GM11168 (cell line): ENCODE measurements at regions not wholly inside any gene's neighbourhood (a gene's known extent, or its start where the extent isn't known, plus 50 kb on each side); places are given as distances from the start of the nearest gene placed in this dataset.

Source experiments
- in situ Hi-C: fragments of 300-500 bp; cut with MboI; formaldehyde crosslinking; loops from one replicate; pipeline ENCODE4 v1.12.0; 2022; ENCODE audit warnings: low sequenced_read_pairs; ENCODE audit not compliant: unreplicated experiment

DNA sequence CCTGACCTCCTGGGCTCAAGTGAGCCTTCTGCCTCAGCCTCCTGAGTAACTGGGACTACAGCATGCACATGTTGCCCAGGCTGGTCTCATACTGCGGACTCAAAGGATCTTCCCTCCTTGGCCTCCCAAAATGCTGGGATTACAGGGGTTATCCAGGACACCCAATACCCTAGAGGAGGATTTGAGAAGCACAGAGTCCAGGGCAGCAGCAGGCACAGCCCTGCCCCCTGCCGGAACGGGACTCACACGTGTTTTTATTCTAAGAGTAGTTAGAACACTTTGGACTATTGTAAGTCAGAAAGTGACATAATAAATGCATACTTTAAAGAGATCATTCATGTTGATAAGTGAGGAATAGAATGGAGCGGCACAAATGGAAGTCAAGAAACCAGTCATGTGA lies 80.2 kb downstream of the C6orf118 start:
- in situ Hi-C loops: no loop called here

DNA sequence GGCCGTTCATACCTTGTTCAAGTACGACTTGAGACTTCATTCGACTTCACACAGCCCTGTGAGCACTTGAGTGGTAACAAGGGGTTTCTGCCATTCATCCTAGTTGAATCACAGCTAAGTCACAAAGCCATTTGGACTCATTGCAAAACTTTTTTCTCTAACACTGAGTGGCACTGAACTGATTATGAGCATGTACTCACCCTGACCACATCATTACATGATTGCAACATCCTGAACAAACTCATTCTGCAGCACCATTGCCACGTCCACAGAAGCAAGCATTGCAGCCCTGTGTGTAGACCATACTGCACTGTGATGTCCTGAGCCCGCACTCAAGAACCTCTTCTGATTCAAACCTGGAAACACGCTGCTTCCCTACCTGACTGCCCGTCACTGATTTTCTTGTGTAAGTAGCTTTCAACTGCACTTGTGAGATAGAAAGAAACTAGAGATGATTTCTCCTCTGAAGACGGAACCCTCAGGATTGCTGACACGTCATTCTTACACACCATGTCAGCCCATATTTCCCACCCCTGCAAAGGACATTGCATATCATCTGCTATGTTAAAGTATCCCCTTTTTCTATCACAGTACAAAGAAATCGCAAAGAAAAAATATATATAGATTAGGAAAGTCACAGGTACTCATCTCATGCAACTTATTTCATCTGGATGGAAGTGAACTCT lies 81.6 kb downstream of the C6orf118 start:
- in situ Hi-C loops: no loop called here

DNA sequence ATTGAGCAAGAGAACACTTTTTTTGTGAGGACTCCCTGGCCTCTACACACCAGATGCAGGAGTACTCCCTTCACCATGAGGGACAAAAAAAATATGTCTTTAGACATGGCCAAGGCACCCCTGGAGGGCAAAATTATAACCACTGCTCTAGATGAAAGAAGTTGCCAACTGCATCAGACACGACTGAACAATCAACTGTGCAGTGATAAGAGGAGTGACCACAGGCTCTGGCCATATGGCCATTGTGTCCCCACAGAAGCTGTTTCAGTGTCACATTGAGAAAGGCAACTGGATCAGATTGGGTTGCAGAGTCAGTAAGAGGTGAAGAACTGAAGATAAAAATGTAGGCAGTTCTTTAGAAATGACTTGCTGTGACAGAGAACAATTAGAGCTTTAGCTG lies 85.7 kb downstream of the C6orf118 start:
- in situ Hi-C loops: no loop called here

DNA sequence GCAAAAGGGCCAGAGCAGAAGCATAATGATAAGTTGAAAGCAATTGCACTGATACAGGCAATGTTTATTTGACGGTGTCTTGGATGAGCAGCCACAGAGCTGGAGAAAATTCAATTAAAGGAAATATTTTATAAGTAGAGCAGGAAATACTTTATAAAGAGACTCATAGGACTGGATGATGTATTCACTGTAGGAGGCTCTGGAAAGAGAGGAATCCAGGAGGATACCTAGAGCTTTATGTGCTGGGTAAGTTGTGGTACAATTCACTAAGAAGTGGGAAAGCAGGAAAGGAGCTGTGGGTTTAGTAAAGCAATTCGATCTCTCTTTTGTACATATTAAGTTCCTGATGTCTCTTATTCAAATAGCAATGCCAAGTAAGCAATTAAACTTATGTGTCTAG lies 86.3 kb downstream of the C6orf118 start:
- in situ Hi-C loops: no loop called here

DNA sequence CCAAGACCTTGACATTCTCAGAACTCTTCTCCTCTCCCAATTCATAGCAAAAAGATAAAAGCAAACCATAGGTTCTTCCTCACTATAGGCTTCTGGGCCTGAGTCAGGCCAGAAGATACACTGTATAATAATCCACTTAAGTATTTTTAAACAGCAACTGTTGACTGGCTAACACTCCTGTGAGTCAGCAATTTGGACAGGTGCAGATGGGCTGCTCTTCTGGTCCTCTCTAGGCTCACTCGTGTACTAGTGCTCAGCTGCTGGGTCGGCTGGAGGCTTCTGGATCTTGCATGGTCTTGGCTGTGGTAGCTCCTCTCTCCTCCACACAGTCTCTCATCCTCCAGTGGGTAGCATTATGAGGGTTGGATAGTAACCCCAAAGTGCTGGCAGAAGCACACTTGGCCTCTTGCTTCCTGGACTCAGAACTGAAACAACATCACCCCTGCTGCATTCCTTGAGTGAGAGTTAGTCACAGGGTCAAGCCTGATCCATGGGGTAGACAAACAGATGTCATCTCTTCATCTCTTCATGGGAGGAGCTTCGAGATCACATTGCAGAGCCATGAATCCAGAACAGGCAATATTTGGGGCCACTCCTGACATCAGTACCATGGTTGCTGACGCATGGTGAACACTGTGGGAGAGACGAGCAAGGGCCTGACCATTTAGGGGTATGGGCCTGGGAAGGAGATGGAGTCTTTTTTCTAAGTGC lies 86.9 kb downstream of the C6orf118 start:
- in situ Hi-C loops: no loop called here

DNA sequence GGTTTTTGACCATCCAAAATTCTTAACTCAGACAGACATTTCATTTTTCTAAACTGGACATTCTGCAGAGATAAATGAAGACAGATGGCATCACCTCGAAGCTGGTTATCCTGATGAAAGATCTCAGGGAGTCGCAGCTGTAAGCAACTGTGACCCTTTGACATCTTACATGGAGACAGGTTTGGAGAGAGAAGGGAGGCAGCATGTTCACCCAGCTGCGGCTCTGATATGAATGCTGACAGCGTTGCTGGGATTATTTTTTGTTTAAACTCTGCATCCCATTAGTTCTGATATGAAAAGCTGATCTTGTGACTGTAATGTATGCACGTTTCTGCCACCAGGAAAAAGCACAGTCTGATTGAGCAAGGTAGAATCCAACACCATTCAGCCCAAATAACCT lies 89.4 kb downstream of the C6orf118 start:
- in situ Hi-C loops: no loop called here

DNA sequence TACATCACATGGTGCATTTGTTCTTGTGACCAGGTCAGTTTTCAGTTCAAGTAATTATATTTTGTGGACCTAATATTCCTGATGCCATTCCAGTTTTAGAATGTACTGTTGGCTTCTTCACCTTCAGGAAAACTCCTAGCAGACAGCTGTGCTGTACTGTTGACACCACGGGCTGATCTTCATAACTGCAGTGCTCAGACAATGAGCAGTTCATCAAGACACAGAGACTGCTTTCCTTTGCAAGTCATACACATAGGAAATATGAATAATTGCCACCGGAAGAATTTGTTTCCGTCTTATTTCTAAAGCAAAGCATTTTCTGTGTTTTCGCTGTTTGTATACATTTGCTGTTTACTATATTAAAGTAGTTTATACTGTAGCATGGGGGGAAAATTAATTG lies 89.8 kb downstream of the C6orf118 start:
- in situ Hi-C loops: no loop called here

DNA sequence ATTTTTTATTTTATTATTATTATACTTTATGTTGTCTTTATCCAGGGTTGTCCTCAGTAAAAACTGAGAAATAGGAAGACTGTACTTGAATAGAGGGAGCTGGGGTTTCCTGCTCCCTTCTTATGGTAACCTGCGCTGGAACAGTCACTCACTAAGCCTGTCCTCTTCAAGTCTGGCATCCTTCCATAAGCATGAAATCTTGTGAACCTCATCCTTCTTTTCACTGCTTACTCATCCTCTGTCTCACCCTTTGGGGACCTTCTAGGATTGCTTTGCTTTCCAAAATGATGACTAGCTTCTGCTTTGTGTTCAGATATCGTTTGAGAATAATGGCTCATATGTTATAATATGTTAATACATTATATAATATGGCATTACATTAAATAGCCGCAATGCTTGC lies 90.6 kb downstream of the C6orf118 start:
- in situ Hi-C loops: no loop called here

DNA sequence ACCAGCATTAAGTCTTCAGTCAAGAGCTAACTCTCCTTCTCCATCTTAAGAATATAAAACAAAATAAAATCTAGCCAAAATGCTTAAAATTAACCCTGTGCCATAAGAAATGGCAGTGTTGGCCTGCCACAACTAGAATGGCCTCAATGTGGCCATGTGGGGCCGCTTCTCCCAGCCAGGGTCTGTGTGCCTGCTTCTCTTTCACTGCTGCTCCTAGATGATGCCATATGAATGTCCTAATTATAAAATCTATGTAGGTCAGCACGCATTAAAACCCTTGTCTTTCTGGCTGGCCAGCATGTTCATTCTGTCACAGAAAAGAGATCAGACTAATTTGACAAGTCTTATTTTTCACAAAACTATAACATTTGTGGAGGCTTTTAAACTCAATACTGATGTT lies 102.6 kb downstream of the C6orf118 start:
- in situ Hi-C loops: no loop called here

DNA sequence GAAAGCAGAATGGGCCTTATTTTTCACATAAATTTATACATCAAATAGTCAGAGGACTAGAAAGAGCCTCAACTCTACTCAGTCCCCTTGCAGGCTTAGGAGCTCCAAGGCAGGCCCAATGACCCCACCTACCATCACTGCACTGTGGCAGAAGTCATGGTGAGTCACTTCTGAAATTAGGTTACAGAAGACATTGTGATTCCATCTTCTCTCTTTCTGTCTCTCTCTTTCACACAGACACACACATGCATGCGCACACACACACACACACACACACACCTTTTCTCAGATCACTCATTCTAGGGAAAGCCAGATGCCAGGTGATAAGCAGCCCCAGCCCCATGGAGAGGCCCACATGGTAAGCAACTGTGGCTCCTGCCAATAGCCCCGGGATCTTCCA lies 103.8 kb downstream of the C6orf118 start:
- in situ Hi-C loops: no loop called here

GRCh38 chr6:165204807-165205545 lies 104.4 kb downstream of the C6orf118 start:
- in situ Hi-C loops: no loop called here

DNA sequence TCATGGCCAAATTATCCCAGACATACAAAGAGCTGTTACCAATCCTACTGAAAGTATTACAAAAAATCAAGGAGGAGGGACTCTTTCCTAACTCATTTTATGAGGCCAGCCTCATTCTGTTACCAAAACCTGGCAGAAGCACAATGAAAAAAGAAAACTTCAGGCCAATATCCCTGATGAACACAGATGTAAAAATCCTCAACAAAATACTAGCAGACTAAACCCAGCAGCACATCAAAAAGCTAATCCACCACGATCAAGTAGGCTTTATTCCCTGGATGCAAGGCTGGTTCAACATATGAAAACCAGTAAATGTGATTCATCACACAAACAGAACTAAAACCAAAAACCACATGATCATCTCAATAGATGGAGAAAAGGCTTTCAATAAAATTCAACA lies 109.2 kb downstream of the C6orf118 start:
- in situ Hi-C loops: no loop called here

DNA sequence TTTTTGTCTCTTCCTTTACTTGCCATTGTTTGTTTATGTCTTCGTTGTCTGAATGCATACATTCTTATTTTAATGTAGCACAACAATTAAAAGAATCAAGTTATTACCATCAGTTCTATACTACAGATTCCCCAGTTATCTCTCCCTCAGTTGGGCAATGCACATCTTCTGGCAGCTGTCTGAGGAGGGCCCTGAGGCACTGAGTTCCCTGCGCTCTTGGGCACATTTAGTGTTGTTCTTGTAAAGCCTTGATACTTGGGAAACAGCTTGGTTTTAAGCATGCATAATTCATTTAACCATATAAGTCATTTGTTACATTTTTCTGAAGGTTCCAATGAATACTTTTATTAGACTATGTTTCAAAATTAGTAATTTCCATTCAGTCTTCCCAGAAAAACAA lies 117.9 kb downstream of the C6orf118 start:
- in situ Hi-C loops: no loop called here

GRCh38 chr6:165186441-165187205 lies 122.8 kb downstream of the C6orf118 start:
- in situ Hi-C loops: no loop called here

DNA sequence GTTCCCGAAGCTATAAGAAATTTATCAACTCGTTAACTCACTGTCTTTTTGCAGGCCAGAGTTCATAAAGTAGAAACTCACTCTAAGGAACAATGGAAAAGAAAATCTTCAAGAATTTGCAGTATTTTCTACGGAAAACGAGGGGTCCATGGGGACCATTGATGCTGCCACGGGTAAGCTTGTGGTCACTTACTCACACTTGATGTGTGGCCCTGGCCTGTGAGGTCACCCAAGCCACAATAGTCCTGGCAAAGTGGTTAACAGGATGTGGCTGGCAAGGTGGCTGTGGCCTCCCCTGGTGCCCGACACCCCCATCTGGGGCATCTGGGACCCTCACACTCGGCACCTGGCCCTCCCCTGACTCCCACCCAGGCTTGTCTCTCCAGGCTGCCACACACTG lies 123.4 kb downstream of the C6orf118 start:
- in situ Hi-C loops: no loop called here

DNA sequence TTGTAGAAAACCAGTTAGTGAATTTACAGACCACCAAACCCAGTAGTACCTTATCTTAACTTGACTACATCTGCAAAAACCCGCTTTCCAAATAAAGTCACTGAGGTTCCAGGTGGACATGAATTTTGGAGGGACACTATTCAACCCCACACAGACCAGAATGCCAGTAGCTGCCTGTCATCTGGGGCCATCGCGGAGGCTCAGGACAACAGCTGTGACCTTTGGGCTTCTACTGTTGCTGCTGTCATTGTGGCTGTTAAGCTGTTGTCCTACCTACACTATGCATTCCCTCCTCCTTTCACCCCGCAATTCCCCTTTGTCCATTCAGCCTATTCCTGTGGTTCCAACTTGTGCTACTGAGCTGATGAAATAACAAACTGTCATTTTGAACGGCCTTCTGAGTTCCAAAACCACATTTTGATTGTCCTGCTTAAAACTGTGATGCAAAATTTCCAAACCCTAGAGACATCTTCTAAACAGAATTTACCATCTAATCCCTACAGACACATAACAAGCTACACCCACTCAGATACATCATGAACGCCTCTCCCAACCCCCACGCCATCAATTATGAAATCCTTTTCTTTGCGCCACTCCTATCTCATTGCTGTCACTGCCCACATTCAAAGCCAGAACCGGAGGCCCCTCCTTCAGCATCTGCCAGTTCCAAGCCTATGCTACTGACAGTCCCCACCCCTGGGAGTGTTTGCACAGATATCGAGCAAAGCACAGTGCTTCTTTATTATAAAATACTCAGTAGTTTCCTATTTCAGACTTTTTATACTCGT lies 125.0 kb downstream of the C6orf118 start:
- in situ Hi-C loops: no loop called here

DNA sequence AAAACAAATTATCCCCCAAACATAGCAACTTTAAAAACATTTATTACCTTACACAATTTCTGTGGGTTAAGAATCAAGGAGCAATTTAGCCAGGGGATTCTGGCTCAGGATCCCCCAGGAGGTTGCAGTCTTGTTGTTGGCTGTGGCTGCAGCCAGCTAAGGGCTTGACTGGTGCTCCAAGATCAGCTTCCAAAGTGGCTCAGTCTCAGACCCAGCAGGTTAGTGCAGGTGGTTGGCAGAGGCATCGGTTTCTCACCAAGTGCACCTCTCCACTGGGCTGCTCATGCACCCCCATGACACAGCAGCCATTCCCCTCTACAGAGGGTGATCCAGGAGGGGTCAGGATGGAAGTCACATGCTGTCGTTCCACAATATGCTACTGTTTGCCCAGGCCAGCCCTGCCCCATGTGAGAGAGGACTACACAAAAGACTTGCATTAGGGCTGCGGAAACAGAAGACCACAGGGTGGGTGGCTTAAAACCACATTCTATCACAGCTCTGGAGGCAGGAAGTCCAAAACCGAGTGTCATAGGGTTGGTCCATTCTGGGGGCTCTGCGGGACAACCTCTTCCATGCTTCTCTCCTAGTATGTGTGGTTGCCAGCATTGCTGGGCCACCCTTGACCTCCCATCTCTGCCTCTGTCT lies 125.8 kb downstream of the C6orf118 start:
- in situ Hi-C loops: no loop called here

- in situ Hi-C loops: no loop called here
Measured at GRCh38 chr6:165183071-165183470, 126.3 kb downstream of the C6orf118 start.

DNA sequence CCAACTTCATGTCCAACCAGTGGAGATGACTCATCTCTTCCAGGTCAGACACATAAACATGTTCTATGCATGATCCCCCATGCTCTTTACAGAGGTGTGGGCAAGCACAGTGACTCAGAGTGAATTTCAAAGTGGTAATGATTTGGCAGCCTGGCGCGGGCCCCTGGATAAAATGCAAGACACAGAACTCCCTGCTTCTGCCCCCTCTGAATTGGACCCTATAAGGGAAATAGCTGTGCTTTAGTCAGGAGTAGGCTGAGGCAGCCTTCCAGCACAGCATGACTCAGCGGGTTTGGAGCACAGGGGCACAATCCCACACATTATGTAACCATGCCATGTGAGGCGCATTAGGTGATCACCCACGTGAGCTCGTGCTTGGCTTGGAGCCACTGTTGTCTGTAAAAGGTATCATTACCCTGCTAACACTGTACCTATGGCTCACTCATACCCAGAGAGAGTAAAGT lies 127.4 kb downstream of the C6orf118 start:
- in situ Hi-C loops: no loop called here
